K562 (cell line): ENCODE measurements at regions not wholly inside any gene's neighbourhood (a gene's known extent, or its start where the extent isn't known, plus 50 kb on each side); places are given as distances from the start of the nearest gene placed in this dataset.

Experiments used
- E2F8 ChIP-seq: fragments of 450-650 bp; IDR thresholded peaks from 2 replicates; pipeline ENCODE4 v1.7.1; 2018; ENCODE audit warnings: mild to moderate bottlenecking, low read depth; ENCODE audit not compliant: partially characterized antibody
- JUND ChIP-seq, 2 experiments: IDR thresholded peaks; 2 replicates in 1 of 2; 3 replicates in 1 of 2; pipeline ENCODE4 v1.6.1; 2011; ENCODE audit warnings: borderline replicate concordance in 2 of 2, low read depth in 2 of 2, low read length in 2 of 2, improper control_type of control experiment in 1 of 2, missing biosample characterization in 1 of 2, missing genetic modification characterization in 1 of 2, missing genetic modification reagents in 1 of 2
- SRF ChIP-seq, 2 experiments: fragments of 250-450, 450-650 bp in 1 of 2; sonication (Bioruptor Pico) in 1 of 2; sonication (generic) in 1 of 2; formaldehyde crosslinking; IDR thresholded peaks; 2 replicates each; pipeline versions ENCODE4 v1.5.0 to v1.5.1; 2020 to 2022; ENCODE audit warnings: mild to moderate bottlenecking in 1 of 2, missing genetic modification reagents in 1 of 2
- SRSF9 ChIP-seq: fragments of 200-400 bp; formaldehyde crosslinking; IDR thresholded peaks from 2 replicates; pipeline ENCODE4 v1.6.1; 2017; ENCODE audit warnings: low read depth, low read length, borderline replicate concordance
- TAF1 ChIP-seq: IDR thresholded peaks from 2 replicates; pipeline ENCODE4 v1.6.1; 2011; ENCODE audit warnings: mild to moderate bottlenecking, low read length, moderate library complexity; ENCODE audit not compliant: insufficient read depth, control insufficient read depth, severe bottlenecking; ENCODE audit errors: extremely low read depth
- ZNF274 ChIP-seq: IDR thresholded peaks from 2 replicates; pipeline ENCODE4 v1.6.1; 2011; ENCODE audit warnings: low read depth, mild to moderate bottlenecking, low read length, moderate library complexity, borderline replicate concordance

- TF ChIP-seq SRSF9 (no peak), ZNF274 (no peak), JUND (IDR thresholded peaks at IDR 0.05; ENCODE audit: borderline replicate concordance, low read depth, low read length) (no peak), JUND (tag; IDR thresholded peaks at IDR 0.05; ENCODE audit: borderline replicate concordance, low read depth, low read length) (no peak), SRF (CRISPR knock-in tag; IDR thresholded peaks at IDR 0.05) (no peak), TAF1 (no peak), E2F8 (no peak)
These were observed 89.4 kb downstream of the FTHL17 start for GRCh38 chrX:30982467-30982866.
